ENCODE measurements at regions not wholly inside any gene's neighbourhood (a gene's known extent, or its start where the extent isn't known, plus 50 kb on each side); places are given as distances from the start of the nearest gene placed in this dataset.

DNA sequence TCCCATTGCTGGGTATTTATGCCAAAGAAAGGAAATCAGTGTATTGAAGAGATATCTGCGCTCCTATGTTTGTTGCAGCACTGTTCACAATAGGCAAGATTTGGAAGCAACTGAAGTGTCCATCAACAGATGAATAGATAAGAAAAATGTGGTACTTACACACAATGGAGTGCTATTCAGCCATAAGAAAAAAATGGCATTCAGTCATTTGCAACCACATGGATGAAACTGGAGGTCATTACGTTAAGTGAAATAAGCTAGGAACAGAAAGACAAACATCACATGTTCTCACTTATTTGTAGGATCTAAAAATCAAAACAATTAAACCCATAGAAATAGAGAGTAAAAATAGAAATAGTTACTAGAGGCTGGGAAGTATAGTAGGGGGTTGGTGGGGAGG is 1133.1 kb upstream of the ACO1 start:
- no peak for ATAC-seq
- Histone ChIP-seq H3K4me1 (no peaks in the 10 kb centered on the region), H3K27ac (no peak overlapping the region), H3K36me3 (no peaks in the 10 kb centered on the region), H3K4me3 (no peak overlapping the region), H3K27me3 (no peaks in the 10 kb centered on the region), H3K9me3 (peaks cover 0 to 6% of the 10 kb centered on the region in 2 donors)
- TF ChIP-seq, protein P1, sequence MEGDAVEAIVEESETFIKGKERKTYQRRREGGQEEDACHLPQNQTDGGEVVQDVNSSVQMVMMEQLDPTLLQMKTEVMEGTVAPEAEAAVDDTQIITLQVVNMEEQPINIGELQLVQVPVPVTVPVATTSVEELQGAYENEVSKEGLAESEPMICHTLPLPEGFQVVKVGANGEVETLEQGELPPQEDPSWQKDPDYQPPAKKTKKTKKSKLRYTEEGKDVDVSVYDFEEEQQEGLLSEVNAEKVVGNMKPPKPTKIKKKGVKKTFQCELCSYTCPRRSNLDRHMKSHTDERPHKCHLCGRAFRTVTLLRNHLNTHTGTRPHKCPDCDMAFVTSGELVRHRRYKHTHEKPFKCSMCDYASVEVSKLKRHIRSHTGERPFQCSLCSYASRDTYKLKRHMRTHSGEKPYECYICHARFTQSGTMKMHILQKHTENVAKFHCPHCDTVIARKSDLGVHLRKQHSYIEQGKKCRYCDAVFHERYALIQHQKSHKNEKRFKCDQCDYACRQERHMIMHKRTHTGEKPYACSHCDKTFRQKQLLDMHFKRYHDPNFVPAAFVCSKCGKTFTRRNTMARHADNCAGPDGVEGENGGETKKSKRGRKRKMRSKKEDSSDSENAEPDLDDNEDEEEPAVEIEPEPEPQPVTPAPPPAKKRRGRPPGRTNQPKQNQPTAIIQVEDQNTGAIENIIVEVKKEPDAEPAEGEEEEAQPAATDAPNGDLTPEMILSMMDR (IDR thresholded peaks at IDR 0.05): no peak
- DNase-seq: no peak
- intact Hi-C loops (cut with DNase I): no loop called here

DNA sequence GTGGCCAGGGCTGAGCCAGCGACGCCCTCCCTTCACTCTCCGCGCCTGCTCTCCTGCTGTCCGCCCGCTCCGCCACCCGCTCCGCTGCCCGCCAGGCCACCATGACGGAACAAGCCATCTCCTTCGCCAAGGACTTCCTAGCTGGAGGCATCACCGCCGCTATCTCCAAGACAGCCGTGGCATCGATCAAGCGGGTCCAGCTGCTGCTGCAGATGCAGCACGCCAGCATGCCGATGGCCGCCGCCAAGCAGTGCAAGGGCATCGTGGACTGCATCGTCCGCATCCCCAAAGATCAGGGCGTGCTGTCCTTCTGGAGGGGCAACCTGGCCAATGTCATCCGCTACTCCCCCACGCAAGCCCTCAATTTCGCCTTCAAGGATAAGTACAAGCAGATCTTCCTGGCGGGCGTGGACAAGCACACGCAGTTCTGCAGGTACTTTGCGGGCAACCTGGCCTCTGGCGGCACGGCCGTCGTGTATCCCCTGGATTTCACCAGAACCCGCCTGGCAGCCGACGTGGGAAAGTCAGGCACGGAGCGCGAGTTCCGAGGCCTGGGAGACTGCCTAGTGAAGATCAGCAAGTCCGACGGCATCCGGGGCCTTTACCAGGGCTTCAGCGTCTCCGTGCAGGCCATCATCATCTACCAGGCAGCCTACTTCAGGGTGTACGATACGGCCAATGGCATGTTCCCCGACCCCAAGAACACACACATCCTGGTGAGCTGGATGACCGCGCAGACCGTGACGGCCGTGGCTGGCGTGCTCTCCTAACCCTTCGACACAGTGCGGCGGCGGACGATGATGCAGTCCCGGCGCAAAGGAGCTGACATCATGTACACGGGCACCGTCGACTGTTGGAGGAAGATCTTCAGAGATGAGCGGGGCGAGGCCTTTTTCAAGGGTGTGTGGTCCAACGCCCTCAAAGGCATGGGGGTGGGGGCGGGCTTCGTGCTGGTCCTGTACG is 1130.4 kb upstream of the ACO1 start:
- no peaks in the 10 kb centered on the region for H3K27me3 ChIP-seq
- no peaks in the 10 kb centered on the region for H3K4me1 ChIP-seq
- no peaks in the 10 kb centered on the region for H3K36me3 ChIP-seq
- intact Hi-C loops (cut with DNase I): no loop called here
- TF ChIP-seq, protein P1 (IDR thresholded peaks at IDR 0.05): no peak
- no peak overlapping the region for H3K4me3 ChIP-seq
- ATAC-seq (no peak), DNase-seq (peak in 1 of 4 donors; percentile 64)
- peaks cover 0 to 6% of the 10 kb centered on the region in 2 donors for H3K9me3 ChIP-seq
- H3K27ac ChIP-seq: no peak overlapping the region

DNA sequence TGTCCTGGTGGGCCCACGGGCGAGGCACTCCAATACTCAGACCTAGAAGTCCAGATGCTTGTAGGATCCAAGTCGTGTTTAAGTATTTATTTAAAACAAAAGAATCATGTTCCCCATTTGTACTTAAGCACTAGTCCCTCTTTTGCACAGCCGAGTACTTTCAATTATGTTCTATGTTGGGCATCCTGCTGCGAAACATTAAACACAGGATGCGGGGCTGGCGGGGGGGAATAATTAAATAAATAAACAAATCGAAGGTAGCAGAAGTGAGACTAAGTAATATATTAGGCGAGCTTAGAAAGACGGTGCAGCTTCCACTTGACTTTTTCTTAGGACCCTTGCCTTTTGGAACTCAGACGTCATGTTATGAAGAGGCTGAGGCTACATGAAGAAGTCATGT is 1129.2 kb upstream of the ACO1 start:
- H3K4me1 ChIP-seq: no peaks in the 10 kb centered on the region
- H3K36me3 ChIP-seq: no peaks in the 10 kb centered on the region
- H3K27me3 ChIP-seq: no peaks in the 10 kb centered on the region
- TF ChIP-seq, protein P1 (IDR thresholded peaks at IDR 0.05): no peak
- no peak overlapping the region for H3K4me3 ChIP-seq
- ATAC-seq: no peak
- H3K27ac ChIP-seq: no peak overlapping the region
- intact Hi-C loops (cut with DNase I): no loop called here
- DNase-seq: no peak
- H3K9me3 ChIP-seq: peaks cover 0 to 6% of the 10 kb centered on the region in 2 donors

DNA sequence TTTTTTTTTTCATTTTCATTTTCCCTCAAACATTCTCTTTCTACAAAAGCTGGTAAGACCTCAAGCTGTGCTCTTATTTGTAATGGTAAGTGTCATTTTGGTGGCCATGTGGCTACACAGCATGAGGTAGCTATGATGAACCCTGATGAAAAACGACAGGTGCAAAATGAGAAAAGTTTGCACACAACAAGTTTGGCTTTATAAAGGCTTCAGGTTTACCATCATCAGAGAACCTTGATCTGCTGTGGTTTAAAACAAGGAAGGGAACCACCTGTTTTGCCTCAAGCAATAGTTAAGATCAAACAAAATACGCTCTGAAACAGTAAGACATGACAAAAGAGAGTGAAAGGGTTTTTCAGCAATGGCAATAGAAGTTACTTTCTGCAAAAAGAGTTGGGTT is 1124.6 kb upstream of the ACO1 start:
- DNase-seq: no peak
- ATAC-seq: no peak
- H3K27ac ChIP-seq: no peak overlapping the region
- no peaks in the 10 kb centered on the region for H3K9me3 ChIP-seq
- no peak overlapping the region for H3K4me3 ChIP-seq
- TF ChIP-seq, protein P1 (IDR thresholded peaks at IDR 0.05): no peak
- no peaks in the 10 kb centered on the region for H3K4me1 ChIP-seq
- intact Hi-C loops (cut with DNase I): no loop called here
- H3K36me3 ChIP-seq: no peaks in the 10 kb centered on the region
- H3K27me3 ChIP-seq: no peaks in the 10 kb centered on the region

DNA sequence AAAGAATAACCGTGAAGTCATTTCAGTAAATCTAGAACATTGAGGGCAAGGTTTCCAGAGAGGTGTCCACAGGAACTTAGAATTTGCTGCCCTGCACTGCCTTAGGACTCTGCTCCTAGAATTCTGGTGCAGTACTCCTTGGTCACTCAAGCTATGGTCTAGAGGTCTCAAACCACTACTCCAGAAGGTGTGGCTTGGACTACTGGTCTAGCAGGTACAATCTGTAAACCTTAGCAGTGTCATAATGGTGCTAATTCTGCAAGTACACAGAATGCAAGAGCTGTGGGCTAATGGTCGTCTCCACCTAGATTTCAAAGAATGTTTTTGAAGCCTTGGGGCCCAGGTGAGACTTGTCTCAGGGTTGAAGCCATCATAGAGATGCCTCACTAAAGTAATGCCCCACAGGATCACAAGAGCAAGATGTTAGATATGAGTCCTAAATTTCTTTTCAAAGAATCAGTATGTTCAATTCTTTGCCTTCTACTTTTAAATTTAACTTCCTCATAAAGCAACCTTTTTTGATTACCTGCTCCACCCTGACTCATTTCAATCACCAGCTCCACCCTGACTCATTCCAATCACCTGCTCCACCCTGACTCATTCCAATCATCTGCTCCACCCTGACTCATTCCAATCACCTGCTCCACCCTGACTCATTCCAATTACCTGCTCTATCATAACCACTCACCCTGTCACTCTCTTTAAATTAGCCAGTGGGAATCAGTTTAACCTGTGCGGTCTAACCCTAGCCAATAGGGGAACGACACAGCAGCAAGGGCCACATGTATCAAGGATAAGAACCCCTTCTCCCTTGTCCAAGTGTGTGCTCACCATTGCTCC is 1111.8 kb upstream of the ACO1 start:
- no peak for DNase-seq
- H3K27me3 ChIP-seq: no peaks in the 10 kb centered on the region
- no peaks in the 10 kb centered on the region for H3K4me1 ChIP-seq
- H3K36me3 ChIP-seq: no peaks in the 10 kb centered on the region
- TF ChIP-seq, protein P1 (IDR thresholded peaks at IDR 0.05): no peak
- intact Hi-C loops (cut with DNase I): no loop called here
- no peak for ATAC-seq
- no peaks in the 10 kb centered on the region for H3K9me3 ChIP-seq
- no peak overlapping the region for H3K27ac ChIP-seq
- no peak overlapping the region for H3K4me3 ChIP-seq
